ENCODE measurements at regions not wholly inside any gene's neighbourhood (a gene's known extent, or its start where the extent isn't known, plus 50 kb on each side); places are given as distances from the start of the nearest gene placed in this dataset.

DNA sequence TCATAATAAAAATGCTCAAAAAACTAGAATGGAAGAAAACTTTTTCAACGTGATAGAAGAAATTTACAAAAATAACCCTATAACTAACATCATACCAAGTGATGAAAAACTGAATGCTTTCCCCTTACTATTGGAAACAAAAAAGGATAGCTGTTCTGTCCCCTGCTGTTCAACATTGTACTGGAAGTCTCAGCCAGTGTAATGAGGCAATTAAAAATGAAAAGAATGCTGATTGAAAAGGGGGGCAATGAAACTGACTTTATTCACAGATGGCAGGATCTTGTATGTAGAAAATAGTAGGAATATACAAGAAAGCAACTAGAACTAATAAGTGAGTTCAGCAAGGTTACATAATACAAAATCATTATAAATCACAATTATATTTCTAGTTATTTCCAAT, 337.9 kb upstream of the KITLG start:
- FAIRE-seq = no peak
- TF ChIP-seq, protein P1, sequence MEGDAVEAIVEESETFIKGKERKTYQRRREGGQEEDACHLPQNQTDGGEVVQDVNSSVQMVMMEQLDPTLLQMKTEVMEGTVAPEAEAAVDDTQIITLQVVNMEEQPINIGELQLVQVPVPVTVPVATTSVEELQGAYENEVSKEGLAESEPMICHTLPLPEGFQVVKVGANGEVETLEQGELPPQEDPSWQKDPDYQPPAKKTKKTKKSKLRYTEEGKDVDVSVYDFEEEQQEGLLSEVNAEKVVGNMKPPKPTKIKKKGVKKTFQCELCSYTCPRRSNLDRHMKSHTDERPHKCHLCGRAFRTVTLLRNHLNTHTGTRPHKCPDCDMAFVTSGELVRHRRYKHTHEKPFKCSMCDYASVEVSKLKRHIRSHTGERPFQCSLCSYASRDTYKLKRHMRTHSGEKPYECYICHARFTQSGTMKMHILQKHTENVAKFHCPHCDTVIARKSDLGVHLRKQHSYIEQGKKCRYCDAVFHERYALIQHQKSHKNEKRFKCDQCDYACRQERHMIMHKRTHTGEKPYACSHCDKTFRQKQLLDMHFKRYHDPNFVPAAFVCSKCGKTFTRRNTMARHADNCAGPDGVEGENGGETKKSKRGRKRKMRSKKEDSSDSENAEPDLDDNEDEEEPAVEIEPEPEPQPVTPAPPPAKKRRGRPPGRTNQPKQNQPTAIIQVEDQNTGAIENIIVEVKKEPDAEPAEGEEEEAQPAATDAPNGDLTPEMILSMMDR (IDR thresholded peaks at IDR 0.05; ENCODE audit: borderline replicate concordance, extremely low read depth, insufficient read depth) = no peak
- no peaks in the 10 kb centered on the region for H3K36me3 ChIP-seq (ENCODE audit: control insufficient read depth in 2 of 3, insufficient read depth in 3 of 3, low read length in 3 of 3)

DNA sequence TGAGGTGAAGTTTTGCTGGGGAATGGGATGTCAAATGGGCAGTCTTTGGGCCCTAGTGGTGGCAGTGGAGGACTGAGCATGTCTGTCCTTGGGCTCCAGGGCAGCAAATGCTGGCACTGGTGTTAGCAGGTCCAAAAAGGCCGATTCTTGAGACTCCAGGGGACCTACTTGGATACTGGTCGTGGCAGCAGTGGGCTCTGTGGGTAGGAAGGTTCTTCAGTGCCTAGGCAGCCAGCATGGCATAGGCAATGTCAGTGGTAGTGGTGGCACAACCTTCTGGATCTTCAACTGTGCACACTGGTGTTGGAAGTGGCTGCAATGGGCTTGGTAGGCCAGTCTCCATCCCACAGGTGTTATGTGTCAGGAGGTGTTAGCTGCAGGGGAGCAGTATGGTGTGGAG, 334.7 kb upstream of the KITLG start:
- H3K4me3 ChIP-seq (ENCODE audit: low read length in 3 of 3) = no peak overlapping the region
- FAIRE-seq = no peak
- H3K27ac ChIP-seq (ENCODE audit: low read depth in 2 of 2, low read length in 2 of 2) = no peak overlapping the region
- no peaks in the 10 kb centered on the region for H3K27me3 ChIP-seq (ENCODE audit: control insufficient read depth, insufficient read depth, low read length)
- intact Hi-C loops (cut with DNase I) = no loop called here
- no peaks in the 10 kb centered on the region for H3K36me3 ChIP-seq (ENCODE audit: control insufficient read depth in 2 of 3, insufficient read depth in 3 of 3, low read length in 3 of 3)
- no peaks in the 10 kb centered on the region for H3K9me3 ChIP-seq (ENCODE audit: control insufficient read depth in 2 of 3, insufficient read depth in 1 of 3, low read length in 3 of 3)
- DNase-seq = no peak
- no peaks in the 10 kb centered on the region for H3K4me1 ChIP-seq (ENCODE audit: control insufficient read depth in 2 of 3, insufficient read depth in 2 of 3, low read depth in 1 of 3, low read length in 3 of 3)
- TF ChIP-seq, protein P1 (IDR thresholded peaks at IDR 0.05; ENCODE audit: borderline replicate concordance, extremely low read depth, insufficient read depth) = no peak
- no peak overlapping the region for H3K9ac ChIP-seq (ENCODE audit: low read length in 3 of 3)

More for the DNA sequence above, 337.9 kb upstream of the KITLG start:
- peaks cover 0 to 3% (median 0%) of the 10 kb centered on the region in 3 donors for H3K4me1 ChIP-seq (ENCODE audit: control insufficient read depth in 2 of 3, insufficient read depth in 2 of 3, low read depth in 1 of 3, low read length in 3 of 3)
- no peak overlapping the region for H3K27ac ChIP-seq (ENCODE audit: low read depth in 2 of 2, low read length in 2 of 2)
- H3K9ac ChIP-seq (ENCODE audit: low read length in 3 of 3) = no peak overlapping the region
- intact Hi-C loops (cut with DNase I) = no loop called here
- no peaks in the 10 kb centered on the region for H3K27me3 ChIP-seq (ENCODE audit: control insufficient read depth, insufficient read depth, low read length)
- no peaks in the 10 kb centered on the region for H3K9me3 ChIP-seq (ENCODE audit: control insufficient read depth in 2 of 3, insufficient read depth in 1 of 3, low read length in 3 of 3)
- no peak for DNase-seq
- H3K4me3 ChIP-seq (ENCODE audit: low read length in 3 of 3) = no peak overlapping the region

DNA sequence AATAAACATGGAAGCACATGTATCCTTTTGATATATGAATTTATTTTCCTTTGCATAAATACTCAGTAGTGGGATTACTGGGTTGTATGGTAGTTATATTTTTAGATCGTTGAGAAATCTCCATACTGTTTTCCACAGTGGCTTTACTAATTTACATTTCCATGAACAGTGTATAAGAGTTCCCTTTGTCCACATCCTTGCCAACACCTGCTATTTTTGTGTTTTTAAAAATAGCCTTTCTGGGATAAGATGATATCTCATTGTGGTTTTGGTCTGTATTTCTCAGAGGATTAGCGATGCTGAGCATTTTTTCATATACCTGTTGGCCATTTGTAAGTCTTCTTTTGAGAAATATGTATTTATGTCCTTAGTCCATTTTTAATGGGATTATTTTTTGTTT, 329.2 kb upstream of the KITLG start:
- Histone ChIP-seq H3K27me3 (ENCODE audit: control insufficient read depth, insufficient read depth, low read length) (no peaks in the 10 kb centered on the region), H3K36me3 (ENCODE audit: control insufficient read depth in 2 of 3, insufficient read depth in 3 of 3, low read length in 3 of 3) (no peaks in the 10 kb centered on the region), H3K9me3 (ENCODE audit: control insufficient read depth in 2 of 3, insufficient read depth in 1 of 3, low read length in 3 of 3) (no peaks in the 10 kb centered on the region), H3K4me1 (ENCODE audit: control insufficient read depth in 2 of 3, insufficient read depth in 2 of 3, low read depth in 1 of 3, low read length in 3 of 3) (no peaks in the 10 kb centered on the region), H3K4me3 (ENCODE audit: low read length in 3 of 3) (no peak overlapping the region), H3K27ac (ENCODE audit: low read depth in 2 of 2, low read length in 2 of 2) (no peak overlapping the region), H3K9ac (ENCODE audit: low read length in 3 of 3) (no peak overlapping the region)
- DNase-seq (no peak), FAIRE-seq (no peak)
- intact Hi-C loops (cut with DNase I) = no loop called here
- TF ChIP-seq, protein P1 (IDR thresholded peaks at IDR 0.05; ENCODE audit: borderline replicate concordance, extremely low read depth, insufficient read depth) = no peak

DNA sequence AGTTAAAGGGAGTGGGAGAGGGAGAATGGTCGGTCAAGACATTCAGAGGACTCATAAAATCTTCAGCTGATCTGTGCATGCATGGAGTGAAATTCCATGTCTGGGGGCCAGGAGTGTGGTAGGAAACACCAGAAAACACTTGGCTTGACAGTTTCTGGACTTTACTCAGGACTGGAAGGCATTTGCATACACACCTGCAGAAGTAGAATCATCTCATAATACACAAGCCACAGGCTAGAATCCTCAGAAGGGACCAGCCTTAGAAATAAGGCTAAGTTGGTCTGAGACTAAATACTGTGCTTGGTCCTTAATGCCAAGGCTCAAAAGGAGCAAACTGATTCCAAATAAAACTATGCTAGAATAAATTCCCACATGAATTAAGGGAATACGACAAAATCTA, 328.1 kb upstream of the KITLG start:
- Histone ChIP-seq H3K9me3 (ENCODE audit: control insufficient read depth in 2 of 3, insufficient read depth in 1 of 3, low read length in 3 of 3) (no peaks in the 10 kb centered on the region), H3K27me3 (ENCODE audit: control insufficient read depth, insufficient read depth, low read length) (no peaks in the 10 kb centered on the region), H3K36me3 (ENCODE audit: control insufficient read depth in 2 of 3, insufficient read depth in 3 of 3, low read length in 3 of 3) (no peaks in the 10 kb centered on the region), H3K4me1 (ENCODE audit: control insufficient read depth in 2 of 3, insufficient read depth in 2 of 3, low read depth in 1 of 3, low read length in 3 of 3) (no peaks in the 10 kb centered on the region), H3K4me3 (ENCODE audit: low read length in 3 of 3) (no peak overlapping the region), H3K27ac (ENCODE audit: low read depth in 2 of 2, low read length in 2 of 2) (no peak overlapping the region), H3K9ac (ENCODE audit: low read length in 3 of 3) (no peak overlapping the region)
- no peak for DNase-seq
- intact Hi-C loops (cut with DNase I) = no loop called here
- TF ChIP-seq, protein P1 (IDR thresholded peaks at IDR 0.05; ENCODE audit: borderline replicate concordance, extremely low read depth, insufficient read depth) = no peak
- no peak for FAIRE-seq

Data from kidney (tissue), 13 donors.